WTC11 (cell line): ENCODE measurements at regions not wholly inside any gene's neighbourhood (a gene's known extent, or its start where the extent isn't known, plus 50 kb on each side); places are given as distances from the start of the nearest gene placed in this dataset.

Experiments
- SMAD4 ChIP-seq: sonication (generic); formaldehyde crosslinking; IDR thresholded peaks from 2 replicates; pipeline ENCODE4 v1.8.0; 2022; ENCODE audit warnings: mild to moderate bottlenecking, missing genetic modification reagents
- ZNF263 ChIP-seq: sonication (generic); formaldehyde crosslinking; IDR thresholded peaks from 2 replicates; pipeline ENCODE4 v1.8.1; 2022; ENCODE audit warnings: low read depth, mild to moderate bottlenecking, moderate library complexity, missing genetic modification reagents
- TF ChIP-seq, protein P1 (sequence below): sonication (generic); formaldehyde crosslinking; IDR thresholded peaks from 2 replicates; pipeline ENCODE4 v1.8.1; 2023; ENCODE audit warnings: mild to moderate bottlenecking, missing genetic modification reagents, moderate library complexity
- TF ChIP-seq, protein P2 (sequence below): sonication (generic); formaldehyde crosslinking; IDR thresholded peaks from 2 replicates; pipeline ENCODE4 v1.8.0; 2022; ENCODE audit warnings: mild to moderate bottlenecking, missing genetic modification reagents
- TF ChIP-seq, protein P3 (sequence below): fragments of 200-600 bp; IDR thresholded peaks from 2 replicates; pipeline ENCODE4 v1.8.0; 2022; ENCODE audit warnings: antibody characterized with exemption

DNA sequence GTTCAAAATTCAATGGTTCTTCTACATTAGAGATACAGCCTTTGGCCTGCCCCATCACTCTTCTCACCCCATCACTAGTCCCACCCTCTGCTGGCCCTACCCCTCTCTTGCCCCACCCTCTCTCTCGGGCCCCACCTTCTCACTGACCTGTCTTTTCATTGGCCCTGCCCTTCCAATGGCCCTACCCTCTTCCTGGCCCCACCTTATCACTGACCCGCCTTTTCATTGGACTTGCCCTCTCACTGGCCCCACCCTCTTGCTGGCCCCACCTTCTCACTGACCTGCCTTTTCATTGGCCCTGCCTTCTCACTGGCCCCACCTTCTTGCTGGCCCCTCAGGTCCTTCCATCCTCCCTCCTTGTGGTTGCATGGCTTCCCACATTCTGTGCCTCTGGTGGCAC is 107.2 kb upstream of the PLEKHG1 start:
- TF ChIP-seq, protein P1, sequence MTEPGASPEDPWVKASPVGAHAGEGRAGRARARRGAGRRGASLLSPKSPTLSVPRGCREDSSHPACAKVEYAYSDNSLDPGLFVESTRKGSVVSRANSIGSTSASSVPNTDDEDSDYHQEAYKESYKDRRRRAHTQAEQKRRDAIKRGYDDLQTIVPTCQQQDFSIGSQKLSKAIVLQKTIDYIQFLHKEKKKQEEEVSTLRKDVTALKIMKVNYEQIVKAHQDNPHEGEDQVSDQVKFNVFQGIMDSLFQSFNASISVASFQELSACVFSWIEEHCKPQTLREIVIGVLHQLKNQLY (CRISPR knock-in tag) = no peak
- TF ChIP-seq SMAD4 (no peak), ZNF263 (CRISPR knock-in tag) (no peak)
- TF ChIP-seq, protein P2, sequence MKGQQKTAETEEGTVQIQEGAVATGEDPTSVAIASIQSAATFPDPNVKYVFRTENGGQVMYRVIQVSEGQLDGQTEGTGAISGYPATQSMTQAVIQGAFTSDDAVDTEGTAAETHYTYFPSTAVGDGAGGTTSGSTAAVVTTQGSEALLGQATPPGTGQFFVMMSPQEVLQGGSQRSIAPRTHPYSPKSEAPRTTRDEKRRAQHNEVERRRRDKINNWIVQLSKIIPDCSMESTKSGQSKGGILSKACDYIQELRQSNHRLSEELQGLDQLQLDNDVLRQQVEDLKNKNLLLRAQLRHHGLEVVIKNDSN = no peak
- TF ChIP-seq, protein P3, sequence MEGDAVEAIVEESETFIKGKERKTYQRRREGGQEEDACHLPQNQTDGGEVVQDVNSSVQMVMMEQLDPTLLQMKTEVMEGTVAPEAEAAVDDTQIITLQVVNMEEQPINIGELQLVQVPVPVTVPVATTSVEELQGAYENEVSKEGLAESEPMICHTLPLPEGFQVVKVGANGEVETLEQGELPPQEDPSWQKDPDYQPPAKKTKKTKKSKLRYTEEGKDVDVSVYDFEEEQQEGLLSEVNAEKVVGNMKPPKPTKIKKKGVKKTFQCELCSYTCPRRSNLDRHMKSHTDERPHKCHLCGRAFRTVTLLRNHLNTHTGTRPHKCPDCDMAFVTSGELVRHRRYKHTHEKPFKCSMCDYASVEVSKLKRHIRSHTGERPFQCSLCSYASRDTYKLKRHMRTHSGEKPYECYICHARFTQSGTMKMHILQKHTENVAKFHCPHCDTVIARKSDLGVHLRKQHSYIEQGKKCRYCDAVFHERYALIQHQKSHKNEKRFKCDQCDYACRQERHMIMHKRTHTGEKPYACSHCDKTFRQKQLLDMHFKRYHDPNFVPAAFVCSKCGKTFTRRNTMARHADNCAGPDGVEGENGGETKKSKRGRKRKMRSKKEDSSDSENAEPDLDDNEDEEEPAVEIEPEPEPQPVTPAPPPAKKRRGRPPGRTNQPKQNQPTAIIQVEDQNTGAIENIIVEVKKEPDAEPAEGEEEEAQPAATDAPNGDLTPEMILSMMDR = no peak
